CD4-positive, alpha-beta T cell (primary cell): ENCODE measurements at regions not wholly inside any gene's neighbourhood (a gene's known extent, or its start where the extent isn't known, plus 50 kb on each side); places are given as distances from the start of the nearest gene placed in this dataset.

Experiments used
- ATAC-seq: fragments of 200-7000 bp; cut with Tn5 transposase; one replicate; pipeline ENCODE4 v1.10.0; 2022; ENCODE audit warnings: mild to moderate bottlenecking; ENCODE audit not compliant: poor library complexity
- CTCF ChIA-PET: fragments of 350-600 bp; sonication (Branson Sonifier 250); formaldehyde crosslinking; loops from one replicate; lab custom pipeline; 2021; ENCODE audit warnings: antibody characterized with exemption, inconsistent platforms; lab: Charles Lee
- POLR2A ChIA-PET: fragments of 350-600 bp; sonication (Branson Sonifier 250); formaldehyde crosslinking; loops from one replicate; lab custom pipeline; 2021; ENCODE audit warnings: antibody characterized with exemption, inconsistent platforms; lab: Charles Lee
- DNase-seq, 14 experiments: peaks; one replicate each; pipeline ENCODE4 v3.0.0-alpha.2; 2013 to 2020; ENCODE audit warnings: mixed read lengths in 2 of 14
- H3K27ac ChIP-seq, 2 donors: one replicate each; pipeline versions ENCODE4 v1.5.1 to v1.7.0; 2013; ENCODE audit warnings: low read length in 2 of 2, low read depth in 1 of 2, mild to moderate bottlenecking in 1 of 2
- H3K27me3 ChIP-seq, 2 experiments: 1 replicate in 1 of 2; 2 replicates in 1 of 2; pipeline versions ENCODE4 v1.6.1 to v1.7.0; 2013; ENCODE audit warnings: low read length in 2 of 2, control low read depth in 1 of 2, mild to moderate bottlenecking in 1 of 2, moderate library complexity in 1 of 2; ENCODE audit not compliant: insufficient read depth in 2 of 2, control insufficient read depth in 1 of 2
- H3K36me3 ChIP-seq: one replicate; pipeline ENCODE4 v1.6.1; 2013; ENCODE audit warnings: low read length, control low read depth; ENCODE audit not compliant: insufficient read depth
- H3K4me1 ChIP-seq: one replicate; pipeline ENCODE4 v1.6.1; 2013; ENCODE audit warnings: low read length, control low read depth; ENCODE audit not compliant: insufficient read depth
- H3K4me3 ChIP-seq: one replicate; pipeline ENCODE4 v1.5.1; 2013; ENCODE audit warnings: mild to moderate bottlenecking, low read length, moderate library complexity
- H3K9me3 ChIP-seq, 2 experiments: 1 replicate in 1 of 2; 2 replicates in 1 of 2; pipeline versions ENCODE4 v1.6.1 to v1.7.0; 2013; ENCODE audit warnings: low read length in 2 of 2, mild to moderate bottlenecking in 2 of 2, control low read depth in 1 of 2, moderate library complexity in 1 of 2; ENCODE audit not compliant: control insufficient read depth in 1 of 2, insufficient read depth in 1 of 2
- H3K27ac Mint-ChIP-seq: one replicate; pipeline ENCODE4 v1.8.0; 2020; ENCODE audit warnings: mixed read lengths
- H3K27me3 Mint-ChIP-seq: one replicate; pipeline ENCODE4 v1.8.0; 2021; ENCODE audit warnings: mixed read lengths
- H3K36me3 Mint-ChIP-seq: one replicate; pipeline ENCODE4 v1.8.0; 2021; ENCODE audit warnings: low read depth, mixed read lengths
- H3K4me1 Mint-ChIP-seq: one replicate; pipeline ENCODE4 v1.8.0; 2021; ENCODE audit warnings: low read depth, mixed read lengths
- H3K4me3 Mint-ChIP-seq: one replicate; pipeline ENCODE4 v1.8.0; 2020; ENCODE audit warnings: mild to moderate bottlenecking, mixed read lengths
- H3K9me3 Mint-ChIP-seq: one replicate; pipeline ENCODE4 v1.8.0; 2020; ENCODE audit warnings: mixed read lengths
- CTCF ChIP-seq: fragments of 200-600 bp; IDR thresholded peaks from one replicate; pipeline ENCODE4 v1.8.0; 2022; ENCODE audit warnings: antibody characterized with exemption, mild to moderate bottlenecking
- intact Hi-C, 2 experiments: fragments of 100-400 bp; cut with DNase I in 1 of 2; cut with micrococcal nuclease in 1 of 2; formaldehyde crosslinking; loops; one replicate each; pipeline versions ENCODE4 v1.15.1 to v1.9.0; 2023 to 2025; cut with DNase I, micrococcal nuclease

GRCh38 chr5:57611177-57611576 lies 128.6 kb upstream of the ACTBL2 start:
- H3K27ac ChIP-seq = no peak overlapping the region
- ATAC-seq (no peak), DNase-seq (no peak)
- Mint-ChIP-seq H3K9me3 (no peaks in the 10 kb centered on the region), H3K36me3 (no peaks in the 10 kb centered on the region), H3K27me3 (no peaks in the 10 kb centered on the region), H3K27ac (no peak overlapping the region), H3K4me1 (no peaks in the 10 kb centered on the region), H3K4me3 (no peak overlapping the region)
- no peak overlapping the region for H3K4me3 ChIP-seq
- intact Hi-C loops = no loop called here
- peaks cover 0 to 6% of the 10 kb centered on the region in 2 experiments for H3K27me3 ChIP-seq
- ChIA-PET POLR2A (no interaction called here), CTCF (no interaction called here)
- no peaks in the 10 kb centered on the region for H3K4me1 ChIP-seq
- H3K36me3 ChIP-seq = no peaks in the 10 kb centered on the region
- TF ChIP-seq CTCF = no peak
- no peaks in the 10 kb centered on the region for H3K9me3 ChIP-seq

GRCh38 chr5:57608542-57608941 lies 125.9 kb upstream of the ACTBL2 start:
- H3K36me3 Mint-ChIP-seq = no peaks in the 10 kb centered on the region
- intact Hi-C loops = no loop called here
- no peaks in the 10 kb centered on the region for H3K4me1 ChIP-seq
- H3K27me3 ChIP-seq = peaks cover 0 to 6% of the 10 kb centered on the region in 2 experiments
- ATAC-seq = no peak
- H3K27ac ChIP-seq = no peak overlapping the region
- no peak for TF ChIP-seq CTCF
- POLR2A ChIA-PET = no interaction called here
- H3K27ac Mint-ChIP-seq = no peak overlapping the region
- H3K9me3 Mint-ChIP-seq = no peaks in the 10 kb centered on the region
- CTCF ChIA-PET = no interaction called here
- peaks cover 7% of the 10 kb centered on the region for H3K27me3 Mint-ChIP-seq
- H3K4me1 Mint-ChIP-seq = no peaks in the 10 kb centered on the region
- no peak overlapping the region for H3K4me3 ChIP-seq
- DNase-seq = no peak
- H3K36me3 ChIP-seq = no peaks in the 10 kb centered on the region
- H3K4me3 Mint-ChIP-seq = no peak overlapping the region
- H3K9me3 ChIP-seq = no peaks in the 10 kb centered on the region

- POLR2A ChIA-PET = interaction anchor here (1.1 kb wide), 1 partner anchor 10 kb away, joined by 3 read pairs; no protein-coding TSS in a partner anchor
- H3K27me3 Mint-ChIP-seq = peaks cover 10% of the 10 kb centered on the region
- CTCF ChIA-PET = no interaction called here
- no peaks in the 10 kb centered on the region for H3K9me3 Mint-ChIP-seq
- Histone ChIP-seq H3K27me3 (peaks cover 0 to 6% of the 10 kb centered on the region in 2 experiments), H3K9me3 (peaks cover 0 to 6% of the 10 kb centered on the region in 2 experiments), H3K27ac (no peak overlapping the region), H3K4me1 (no peaks in the 10 kb centered on the region), H3K4me3 (no peak overlapping the region), H3K36me3 (no peaks in the 10 kb centered on the region)
- H3K27ac Mint-ChIP-seq = no peak overlapping the region
- DNase-seq (no peak), ATAC-seq (no peak)
- H3K4me3 Mint-ChIP-seq = no peak overlapping the region
- no peak for TF ChIP-seq CTCF
- no peaks in the 10 kb centered on the region for H3K36me3 Mint-ChIP-seq
- intact Hi-C loops = no loop called here
- H3K4me1 Mint-ChIP-seq = no peaks in the 10 kb centered on the region
Observed at GRCh38 chr5:57601996-57602395, 119.4 kb upstream of the ACTBL2 start.
